GM03348 (cell line): ENCODE measurements at regions not wholly inside any gene's neighbourhood (a gene's known extent, or its start where the extent isn't known, plus 50 kb on each side); places are given as distances from the start of the nearest gene placed in this dataset.

ENCODE experiments used
- DNase-seq: peaks from one replicate; pipeline ENCODE4 v3.0.0; 2012; ENCODE audit warnings: low spot score

DNA sequence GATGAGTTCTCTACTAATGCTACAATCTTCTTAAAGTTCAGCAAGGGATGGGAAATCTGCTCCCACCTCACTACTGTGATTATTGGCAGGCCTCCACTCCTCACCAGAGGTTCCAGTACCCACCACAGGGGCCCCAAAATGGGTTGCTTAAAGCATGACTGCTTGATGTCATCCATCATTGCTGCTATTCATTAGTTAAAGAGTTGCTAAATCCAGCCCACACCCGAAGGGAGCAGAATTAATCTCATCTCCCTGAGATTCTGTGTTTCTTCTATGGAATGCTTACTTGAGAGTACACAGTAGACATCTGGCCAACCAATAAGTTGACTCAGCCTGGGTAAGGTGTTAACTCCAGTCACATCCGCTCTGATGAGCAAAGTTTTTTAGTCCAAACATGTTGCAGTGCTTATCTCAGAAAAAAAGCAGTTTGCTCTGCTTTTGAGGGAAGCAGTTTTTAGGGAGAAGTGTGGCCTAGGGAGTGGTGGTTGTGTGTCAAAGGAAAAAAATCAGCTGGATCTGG, 690.2 kb upstream of the POU3F3 start:
- DNase-seq: no peak

DNA sequence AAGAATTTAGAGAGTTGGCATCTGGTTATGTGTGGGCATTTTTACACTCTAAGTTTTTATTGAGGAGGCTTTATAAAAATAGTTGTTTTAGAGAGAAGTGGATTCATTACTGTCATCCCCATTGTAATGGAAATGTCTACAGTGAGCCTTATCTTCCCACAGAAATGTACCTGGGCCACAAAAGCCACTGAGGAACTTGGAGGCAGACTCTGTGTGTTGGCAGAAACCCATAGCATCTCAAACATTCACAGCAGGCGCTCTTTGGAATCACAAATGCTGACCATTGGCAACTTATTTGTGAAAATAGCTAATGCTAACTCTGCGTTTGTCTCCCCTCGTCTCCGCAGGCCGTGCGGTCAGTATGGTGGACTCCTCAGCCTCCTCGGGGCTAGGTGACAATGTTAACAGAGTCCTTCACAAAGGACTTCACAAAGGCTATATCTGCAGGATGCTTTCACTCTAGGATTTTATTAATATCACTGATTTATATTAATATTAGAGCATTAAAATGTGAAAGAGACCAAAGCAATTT, 689.1 kb upstream of the POU3F3 start:
- no peak for DNase-seq

DNA sequence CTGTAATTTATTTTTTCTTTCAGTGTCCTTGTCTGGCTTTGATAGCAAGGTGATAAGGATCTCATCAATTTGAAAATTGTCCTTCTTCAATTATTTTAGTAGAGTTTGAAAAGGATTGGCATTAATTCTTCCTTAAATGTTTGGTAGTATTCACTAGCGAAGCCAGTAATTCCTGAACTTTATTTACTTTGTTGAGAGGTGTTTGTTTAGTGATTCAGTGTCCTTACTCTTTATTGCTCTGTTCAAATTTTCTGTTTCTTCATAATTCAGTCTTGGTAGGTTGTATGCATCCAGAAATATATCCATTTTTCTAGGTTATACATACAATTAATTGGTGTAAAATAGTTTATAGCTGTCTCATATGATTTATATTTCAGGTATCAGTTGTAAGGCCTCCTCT, 676.7 kb upstream of the POU3F3 start:
- no peak for DNase-seq

DNA sequence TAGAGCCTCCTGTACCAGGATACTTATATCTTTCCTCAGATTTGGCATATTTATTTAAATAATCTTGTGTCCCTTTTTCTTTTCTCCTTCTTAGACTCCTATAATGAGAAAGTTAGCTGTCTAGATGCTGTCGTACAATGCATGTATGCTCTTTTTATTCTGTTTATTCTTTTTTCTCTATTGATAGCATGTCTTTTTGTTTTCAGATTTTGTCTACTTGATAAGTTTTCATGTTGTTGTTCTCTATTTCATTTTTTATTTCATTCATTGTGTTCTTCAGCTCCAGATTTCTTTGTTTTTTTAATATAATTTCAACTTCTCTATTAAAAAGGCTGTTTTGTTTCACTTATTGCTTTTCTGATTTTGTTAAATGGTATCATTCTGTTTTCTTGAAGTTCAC, 674.3 kb upstream of the POU3F3 start:
- no peak for DNase-seq

DNA sequence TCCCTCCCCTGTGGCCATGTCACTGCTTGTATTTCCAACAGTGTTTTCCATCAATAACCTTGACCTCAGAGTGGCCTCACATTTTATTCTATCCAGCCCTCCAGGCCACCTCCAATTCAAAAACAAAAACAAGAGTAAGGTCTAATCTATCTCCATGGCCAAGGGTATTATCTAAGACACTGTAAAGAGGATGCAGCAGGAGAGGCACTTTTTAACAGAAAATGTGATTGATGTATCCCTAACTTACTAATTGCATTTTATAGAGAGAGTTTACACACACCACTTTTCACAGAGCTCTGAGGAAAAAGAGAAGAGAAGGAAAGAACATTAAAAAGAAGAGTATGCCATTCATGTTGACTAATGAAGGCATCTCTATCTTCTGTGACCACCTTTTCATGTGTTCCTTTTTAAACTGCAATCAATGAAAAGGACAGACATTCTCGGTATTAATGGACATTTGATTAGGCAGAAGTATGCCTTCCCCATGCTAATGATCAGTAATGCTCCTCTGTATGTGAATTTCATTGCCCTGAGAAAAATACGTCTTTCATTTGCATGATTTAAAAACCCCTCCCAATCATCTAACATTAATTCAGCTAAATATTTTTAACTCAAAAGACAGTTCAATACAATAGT, 653.3 kb upstream of the POU3F3 start:
- no peak for DNase-seq

DNA sequence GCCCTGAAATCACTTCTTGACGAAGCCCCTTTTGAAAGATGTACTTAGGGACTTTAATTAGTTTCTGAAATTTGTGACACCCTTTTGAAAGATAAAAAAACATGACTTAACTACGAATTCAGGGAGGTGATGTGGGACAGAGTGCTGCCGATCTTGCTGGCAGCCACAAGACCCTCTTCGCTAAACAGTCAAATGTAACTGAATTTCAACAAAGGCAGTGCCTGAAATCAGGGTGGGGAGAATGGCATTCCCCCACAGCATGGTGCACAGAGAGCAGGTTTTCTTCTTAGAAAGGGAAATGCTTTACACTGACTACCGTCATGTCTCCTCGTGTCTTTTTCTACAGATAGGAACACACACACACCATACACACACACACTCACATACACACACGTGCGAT, 640.2 kb upstream of the POU3F3 start:
- no peak for DNase-seq

DNA sequence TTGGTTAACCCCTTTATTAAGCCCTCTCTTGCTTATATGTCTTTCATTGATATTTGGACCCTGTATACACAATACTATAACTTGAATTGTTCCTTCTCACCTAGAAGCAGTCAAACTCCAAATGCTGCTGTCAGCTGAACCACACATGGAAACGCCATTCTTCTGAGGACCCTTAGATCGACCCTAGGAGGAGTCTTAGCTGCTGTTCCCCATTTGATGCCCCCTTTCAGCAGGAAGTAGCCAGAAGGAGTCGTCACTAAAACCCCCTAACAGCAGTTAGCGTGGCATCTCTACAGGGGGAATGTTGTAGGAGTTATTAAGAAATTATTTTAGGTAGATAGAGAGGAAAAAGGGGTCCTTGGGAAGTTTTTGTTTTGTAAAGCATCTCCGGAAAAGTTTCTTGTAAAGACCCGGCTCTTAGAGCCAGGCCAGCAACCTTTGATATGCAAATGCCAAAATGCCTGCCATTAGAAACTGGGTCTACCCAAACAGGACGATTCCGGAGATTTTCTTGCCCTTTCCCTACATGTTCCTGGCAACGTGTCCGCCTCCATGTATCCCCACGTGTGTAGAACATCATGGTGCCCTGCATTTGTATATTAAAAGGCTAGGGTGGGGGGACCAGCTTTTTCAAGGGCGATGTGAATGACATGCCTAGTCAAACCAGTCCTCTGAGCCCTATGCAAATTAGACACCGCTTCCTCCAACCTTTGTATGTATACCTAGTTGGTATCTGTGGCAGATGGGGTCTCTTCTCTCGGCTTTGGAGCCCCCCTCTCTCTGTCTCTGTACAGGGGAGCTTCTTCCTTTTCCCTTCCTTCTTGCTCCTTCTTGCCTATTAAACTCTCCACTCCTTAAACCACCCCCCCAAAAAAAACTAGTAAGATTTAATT, 638.4 kb upstream of the POU3F3 start:
- no peak for DNase-seq

DNA sequence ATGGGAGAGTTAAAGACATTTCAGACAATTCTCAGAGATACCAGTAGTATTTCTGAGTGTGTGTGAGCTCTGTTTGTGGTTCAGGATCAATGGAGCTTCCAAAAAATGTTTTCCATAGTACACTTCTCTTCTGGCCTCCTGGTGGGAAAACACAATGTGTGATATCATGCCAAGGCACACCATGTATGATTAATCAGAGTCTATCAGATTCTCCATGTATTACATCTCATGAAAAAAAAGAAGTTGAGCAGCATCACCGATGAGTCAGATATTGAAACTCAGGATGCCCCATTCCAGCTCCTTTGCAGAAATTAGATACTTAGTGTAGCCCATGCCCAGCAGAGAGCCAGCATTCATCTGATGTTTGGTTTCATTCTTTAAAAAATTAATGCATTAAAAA, 620.3 kb upstream of the POU3F3 start:
- DNase-seq: no peak

DNA sequence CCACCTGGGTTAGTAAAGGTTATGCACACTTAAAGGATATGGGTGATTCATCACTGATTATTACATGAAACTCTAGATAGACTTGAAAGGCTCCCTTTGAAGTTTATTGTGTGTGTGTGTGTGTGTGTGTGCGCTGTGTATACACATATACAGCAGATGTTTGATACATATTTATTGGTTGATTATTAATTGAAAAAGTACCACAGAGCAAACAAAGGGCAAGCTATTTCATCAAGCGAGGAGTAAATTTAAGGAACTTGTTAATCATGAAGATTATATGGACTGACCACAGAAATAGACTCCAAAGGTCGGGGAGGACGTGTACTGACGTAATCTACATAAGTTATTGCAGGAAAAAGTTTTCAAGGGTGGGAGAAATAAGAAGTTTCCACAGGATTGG, 617.4 kb upstream of the POU3F3 start:
- no peak for DNase-seq

DNA sequence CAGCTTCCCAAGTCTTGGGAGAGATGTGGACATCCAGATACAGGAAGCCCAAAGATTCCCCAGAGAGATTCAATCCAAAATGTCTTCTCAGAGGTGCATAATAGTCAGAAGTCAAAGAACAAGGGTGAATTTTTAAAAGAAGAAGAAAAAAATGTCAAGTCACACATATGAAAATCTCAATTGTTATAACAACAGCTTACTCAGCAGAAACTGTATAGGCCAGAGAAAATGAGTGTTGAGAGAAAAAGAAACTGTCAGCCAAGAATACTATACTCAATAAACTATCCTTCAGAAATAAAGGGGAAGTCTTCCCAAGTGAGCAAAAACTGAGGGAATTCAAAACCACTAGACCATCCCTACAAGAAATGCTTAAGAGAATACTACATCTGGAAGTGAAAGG, 612.9 kb upstream of the POU3F3 start:
- no peak for DNase-seq

DNA sequence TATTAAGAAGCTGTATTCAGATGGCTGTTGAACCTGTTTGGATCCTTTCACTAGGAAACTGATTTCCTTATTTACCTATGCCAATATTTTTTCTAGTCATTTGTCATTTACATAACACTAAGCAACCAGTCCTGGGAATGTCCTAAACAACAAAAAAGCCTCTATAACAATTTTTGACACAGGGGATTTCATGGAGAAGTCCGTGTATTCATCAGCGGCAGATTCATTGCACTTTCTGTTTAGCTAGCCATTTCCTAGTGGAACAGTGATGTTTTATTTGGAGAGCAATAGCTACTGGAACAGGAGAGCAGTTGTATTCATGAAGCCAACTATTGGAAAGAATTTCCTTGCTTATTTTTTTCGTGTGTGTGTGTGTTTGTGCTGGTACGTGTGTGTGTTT, 604.3 kb upstream of the POU3F3 start:
- DNase-seq: no peak

DNA sequence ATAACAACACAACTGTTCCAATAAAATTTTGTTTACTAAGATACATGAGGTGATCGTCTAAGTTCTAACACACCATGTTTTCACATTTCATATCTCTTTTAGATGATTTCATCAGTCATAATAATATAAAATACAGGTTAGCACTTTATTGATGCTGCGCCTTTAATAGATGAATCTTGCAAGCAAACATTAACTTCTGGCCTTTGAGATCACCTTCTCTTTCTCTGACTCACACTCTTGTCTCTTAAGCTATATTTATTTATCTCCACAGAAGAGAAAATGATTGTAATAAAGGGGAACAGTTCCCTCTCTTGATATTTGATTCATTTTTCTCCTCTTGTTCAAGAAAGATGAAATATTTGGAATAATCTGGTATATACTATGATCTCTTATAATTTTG, 603.3 kb upstream of the POU3F3 start:
- no peak for DNase-seq

DNA sequence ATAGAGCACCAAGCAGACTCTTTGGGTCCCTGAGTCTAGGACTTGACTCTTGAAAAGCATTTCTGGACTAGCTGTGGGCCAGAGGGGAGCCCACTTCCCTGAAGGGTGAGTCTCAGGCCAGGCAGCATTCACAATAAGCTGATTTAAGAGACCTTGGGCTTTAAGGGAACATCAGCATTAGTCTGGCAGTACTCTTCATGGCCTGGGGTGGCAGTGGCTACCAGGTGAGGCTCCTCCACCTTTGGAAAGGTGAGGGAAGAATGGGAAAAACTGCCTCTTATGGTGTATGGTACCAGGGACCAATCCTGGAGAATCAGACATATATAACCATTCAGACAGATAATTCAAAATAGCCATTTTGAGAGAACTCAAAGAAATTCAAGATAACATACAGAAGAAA, 599.9 kb upstream of the POU3F3 start:
- no peak for DNase-seq

DNA sequence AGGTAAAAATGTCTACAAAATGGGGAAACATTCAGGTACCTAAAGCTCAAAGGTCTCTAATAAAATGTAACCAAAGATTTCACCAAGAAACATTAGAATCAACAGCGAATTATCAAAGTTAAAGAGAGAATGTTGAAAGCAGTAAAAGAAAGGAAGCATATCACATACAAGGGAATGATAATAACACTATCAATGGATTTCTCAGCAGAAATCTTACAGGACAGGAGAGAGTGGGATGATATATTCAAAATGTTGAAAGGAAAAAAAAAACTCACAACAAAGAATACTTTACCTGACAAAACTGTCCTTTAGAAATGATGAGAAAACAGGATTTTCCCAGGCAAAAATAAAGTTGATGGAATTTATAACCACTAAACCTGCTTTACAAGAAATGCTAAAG, 591.2 kb upstream of the POU3F3 start:
- no peak for DNase-seq

DNA sequence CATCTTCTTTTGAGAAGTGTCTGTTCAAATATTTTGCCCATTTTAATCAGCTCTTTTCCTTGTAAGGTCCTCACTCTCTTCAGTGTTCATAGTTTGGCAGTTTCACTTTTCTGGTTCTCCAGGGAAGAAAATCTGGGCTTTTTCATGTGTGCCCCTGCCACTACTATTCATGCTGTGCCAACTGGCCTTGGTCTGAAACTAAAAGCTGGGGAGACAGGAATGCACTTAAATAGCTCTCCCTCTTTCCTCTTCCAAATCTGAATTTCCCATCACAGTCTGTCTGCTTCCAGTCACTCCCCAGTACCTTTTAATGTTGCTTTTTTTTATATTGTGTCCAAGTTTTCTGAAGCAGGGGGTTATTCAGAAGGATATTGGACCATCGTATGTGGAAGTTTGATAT, 574.3 kb upstream of the POU3F3 start:
- no peak for DNase-seq

DNA sequence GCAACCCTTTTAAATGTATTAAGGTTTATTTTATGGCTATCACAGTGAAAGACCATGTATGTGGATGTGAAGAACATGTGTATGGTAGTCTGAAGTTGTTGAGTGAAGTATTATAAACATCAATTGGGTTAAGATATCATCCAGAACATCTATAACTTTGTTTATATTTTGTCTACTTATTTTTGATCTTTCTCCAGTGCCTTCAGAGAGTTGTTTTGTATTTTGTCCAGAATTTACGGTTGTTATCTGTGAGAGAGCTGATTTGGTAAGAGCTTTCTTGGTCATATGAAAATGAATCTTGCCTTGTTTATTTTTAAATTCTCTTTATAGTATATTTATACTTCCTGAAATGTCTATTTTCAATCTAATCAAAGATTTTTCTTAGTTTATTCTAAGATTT, 573.7 kb upstream of the POU3F3 start:
- no peak for DNase-seq

DNA sequence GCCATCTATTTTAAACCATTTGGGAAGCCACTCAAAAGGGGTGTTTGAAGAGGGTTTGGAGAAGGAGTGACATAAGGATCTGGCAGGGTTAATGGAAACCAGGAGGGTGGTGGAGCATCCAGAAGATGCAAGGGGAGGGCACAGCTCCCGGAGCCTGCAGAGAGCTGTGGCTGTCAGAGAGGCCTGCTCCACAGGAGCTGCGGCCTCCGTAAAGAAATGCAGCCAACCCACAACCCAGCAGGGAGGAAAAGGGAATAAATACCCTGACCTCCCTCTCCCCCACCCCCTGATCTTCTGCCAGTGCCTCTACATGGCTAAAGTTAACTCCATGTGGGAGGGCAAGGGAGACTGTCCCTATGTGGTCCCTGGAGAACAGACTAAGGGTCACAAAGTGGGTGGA, 567.1 kb upstream of the POU3F3 start:
- no peak for DNase-seq

DNA sequence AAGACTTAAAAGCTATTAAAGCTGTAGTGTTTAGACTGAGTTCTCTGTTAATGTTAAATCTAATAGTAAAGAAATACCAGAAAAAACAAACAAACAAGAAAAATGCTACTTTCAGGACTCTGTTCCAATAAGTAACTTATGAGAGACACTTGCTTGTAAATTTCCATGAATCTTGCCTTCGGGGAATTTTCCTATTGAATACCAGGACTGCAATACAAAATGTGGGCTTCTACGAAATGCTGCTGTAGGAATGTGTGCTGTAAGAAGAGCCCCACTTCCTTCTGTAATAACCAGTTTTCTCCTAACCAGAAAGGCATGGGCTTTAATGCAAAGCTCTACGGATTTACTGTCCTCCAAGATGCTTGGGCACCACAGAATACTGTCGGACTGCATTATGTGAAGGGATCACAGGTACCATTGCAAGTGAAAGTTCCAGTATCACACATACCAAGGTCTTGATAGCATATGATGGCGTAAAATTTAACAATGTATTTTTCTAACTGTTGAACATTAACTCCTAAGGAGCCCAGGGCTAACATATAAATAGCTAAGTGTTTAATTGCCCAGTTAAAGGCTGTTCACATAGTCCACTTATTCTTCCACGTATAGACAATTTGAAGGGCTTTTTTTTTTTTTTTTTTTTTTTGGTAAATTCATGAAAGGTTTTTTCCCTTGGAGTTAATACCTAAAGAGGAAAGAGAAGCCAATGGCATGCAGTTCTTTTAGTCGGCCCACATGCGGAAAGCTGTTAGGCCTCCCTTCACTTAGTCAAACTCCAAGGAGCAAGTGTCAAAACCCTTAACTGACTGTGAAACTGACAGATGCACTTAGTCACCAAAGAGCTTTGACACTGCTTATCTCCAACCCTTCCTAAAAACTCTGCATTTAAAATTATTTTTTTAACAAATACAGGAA, 564.0 kb upstream of the POU3F3 start:
- DNase-seq: no peak

DNA sequence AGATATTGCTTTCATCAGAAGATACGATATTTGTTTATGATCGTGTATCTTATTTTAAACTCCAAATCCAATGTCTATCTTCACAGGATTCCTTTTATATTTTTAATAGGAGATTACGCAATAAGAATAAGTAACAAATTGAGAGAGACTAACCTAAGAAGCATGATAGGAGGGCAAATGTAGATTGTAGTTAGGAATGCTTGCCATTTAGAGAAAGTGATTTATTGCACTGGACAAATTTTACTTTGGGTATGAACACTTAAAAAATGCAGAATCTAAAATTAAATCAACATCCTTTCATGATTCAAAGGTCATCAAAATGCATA, 563.4 kb upstream of the POU3F3 start:
- DNase-seq: no peak

DNA sequence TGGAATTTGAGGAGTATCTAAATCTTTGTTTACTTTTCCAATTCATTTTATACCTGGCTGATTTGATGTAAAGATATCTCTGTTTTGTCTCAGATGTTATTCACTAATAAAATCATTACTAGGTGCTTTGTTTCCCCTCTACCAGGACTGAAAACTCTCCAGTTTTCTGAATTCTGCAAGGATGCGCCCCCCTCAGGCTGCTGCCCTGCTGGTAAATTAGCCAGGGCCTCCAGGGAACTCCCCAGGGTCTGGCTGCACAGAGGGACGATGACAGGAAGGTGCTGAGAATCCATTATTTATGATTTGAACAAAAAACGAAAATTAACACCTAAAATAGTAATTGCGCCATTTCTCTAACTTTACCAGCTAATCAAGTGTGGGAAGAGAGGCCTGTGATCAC, 541.2 kb upstream of the POU3F3 start:
- no peak for DNase-seq

DNA sequence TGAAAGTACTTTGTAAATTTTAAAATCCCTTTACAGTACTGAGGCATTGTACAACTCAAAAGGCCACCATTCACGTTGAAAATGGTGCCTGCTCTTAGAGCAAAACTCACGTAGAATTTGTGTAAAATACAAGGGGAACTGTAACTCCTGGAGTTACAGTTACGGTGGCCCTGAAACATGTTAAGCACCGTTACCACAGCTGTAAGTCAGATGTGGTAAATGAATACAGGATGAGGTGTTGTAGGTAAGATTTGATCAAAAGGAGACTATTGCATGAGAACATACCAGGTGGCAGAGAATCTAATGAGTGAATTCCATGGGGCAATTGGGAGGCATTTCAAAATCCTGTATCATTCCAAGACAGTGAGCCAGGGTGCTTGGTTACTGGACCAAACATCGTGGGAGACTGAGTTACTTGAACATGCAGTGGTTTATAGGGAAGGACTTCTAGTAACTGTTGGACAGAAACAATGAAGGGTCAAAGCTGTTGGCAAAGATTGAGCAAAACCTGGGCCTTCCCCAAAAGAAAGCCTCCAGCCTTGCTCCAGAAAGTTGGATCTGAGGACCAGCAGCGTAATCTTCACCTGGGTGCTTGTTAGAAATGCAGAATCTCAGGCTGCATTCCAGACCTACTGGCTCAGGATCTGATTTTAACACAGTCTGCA, 535.8 kb upstream of the POU3F3 start:
- no peak for DNase-seq
